ENCODE measurements at regions not wholly inside any gene's neighbourhood (a gene's known extent, or its start where the extent isn't known, plus 50 kb on each side); places are given as distances from the start of the nearest gene placed in this dataset.

GRCh38 chr18:60319129-60319528 is 53.4 kb downstream of the MC4R start:
- no peak for TF ChIP-seq CTCF (IDR thresholded peaks at IDR 0.05)
- Histone ChIP-seq H3K36me3 (ENCODE audit: low read depth, missing control alignments) (no peaks in the 10 kb centered on the region), H3K4me1 (no peaks in the 10 kb centered on the region), H3K9me3 (no peaks in the 10 kb centered on the region), H3K4me3 (no peak overlapping the region), H3K27me3 (no peaks in the 10 kb centered on the region), H3K27ac (no peak overlapping the region)
- no peak for DNase-seq
- intact Hi-C loops (cut with DNase I; ENCODE audit: low total_unique reads): no loop called here

DNA sequence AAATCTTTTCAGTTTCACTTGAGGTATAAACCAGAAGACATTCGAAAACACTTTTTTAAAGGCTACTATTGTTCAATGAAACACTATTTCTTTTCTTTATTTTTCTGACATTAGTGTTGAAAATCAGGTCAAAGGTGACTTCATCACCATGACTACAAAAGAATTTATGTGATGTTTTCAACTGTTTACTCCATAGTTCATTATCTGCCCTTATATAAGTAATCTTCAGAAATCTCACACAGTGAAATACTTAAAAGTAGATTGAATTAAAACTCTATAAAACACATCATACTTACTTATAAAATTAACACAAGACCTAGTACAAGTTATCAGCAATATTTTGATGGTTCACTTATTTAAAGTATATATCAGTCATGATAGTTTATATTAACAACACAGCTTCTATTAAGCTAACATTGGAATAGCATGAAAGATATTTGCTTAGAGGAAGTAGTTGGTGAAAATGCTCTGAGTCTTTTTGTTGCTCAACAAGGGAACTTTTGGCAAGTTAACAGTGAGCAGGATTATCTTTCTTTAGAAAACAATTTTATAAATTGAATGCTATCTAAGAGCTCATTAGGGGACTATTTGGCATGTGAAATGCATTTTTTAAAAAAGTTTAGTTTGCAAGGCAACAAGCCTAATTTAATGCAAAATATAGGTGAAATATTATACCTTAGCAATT is 60.8 kb downstream of the MC4R start:
- H3K36me3 ChIP-seq (ENCODE audit: low read depth, missing control alignments): no peaks in the 10 kb centered on the region
- H3K4me1 ChIP-seq: no peaks in the 10 kb centered on the region
- H3K27me3 ChIP-seq: no peaks in the 10 kb centered on the region
- H3K9me3 ChIP-seq: no peaks in the 10 kb centered on the region
- DNase-seq: no peak
- intact Hi-C loops (cut with DNase I; ENCODE audit: low total_unique reads): no loop called here
- no peak overlapping the region for H3K4me3 ChIP-seq
- TF ChIP-seq POLR2A (IDR thresholded peaks at IDR 0.05) (no peak), CTCF (IDR thresholded peaks at IDR 0.05) (no peak)
- H3K27ac ChIP-seq: no peak overlapping the region
- WGBS, 2 donors: 70 to 82% methylated on average over 1 of the region's 1 CpG

DNA sequence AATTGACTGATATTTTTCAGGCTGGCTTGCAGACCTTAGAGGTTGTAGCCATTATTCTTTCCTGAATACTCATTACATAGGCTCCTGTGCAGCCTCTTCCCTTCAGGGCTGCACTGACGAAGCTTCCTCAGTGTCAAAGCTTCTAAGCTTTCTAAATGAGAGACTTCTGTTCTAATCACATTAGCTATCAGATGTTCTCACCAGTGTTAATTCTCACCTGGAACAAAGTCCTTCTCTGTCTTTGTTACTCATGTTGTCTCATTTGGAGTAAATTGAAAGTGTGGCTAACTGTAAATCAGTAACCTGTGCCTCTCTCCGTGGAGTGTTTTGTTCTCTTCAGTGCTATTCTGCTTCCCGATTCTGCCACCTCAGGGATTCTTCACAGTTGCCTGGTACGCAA is 76.9 kb downstream of the MC4R start:
- H3K4me3 ChIP-seq: no peak overlapping the region
- intact Hi-C loops (cut with DNase I; ENCODE audit: low total_unique reads): no loop called here
- WGBS, 2 donors: 78% methylated on average over 4 of the region's 4 CpGs
- no peaks in the 10 kb centered on the region for H3K27me3 ChIP-seq
- no peaks in the 10 kb centered on the region for H3K36me3 ChIP-seq (ENCODE audit: low read depth, missing control alignments)
- H3K4me1 ChIP-seq: no peaks in the 10 kb centered on the region
- H3K9me3 ChIP-seq: no peaks in the 10 kb centered on the region
- TF ChIP-seq CTCF (IDR thresholded peaks at IDR 0.05): no peak
- TF ChIP-seq POLR2A (IDR thresholded peaks at IDR 0.05): no peak
- no peak overlapping the region for H3K27ac ChIP-seq
- DNase-seq: no peak

DNA sequence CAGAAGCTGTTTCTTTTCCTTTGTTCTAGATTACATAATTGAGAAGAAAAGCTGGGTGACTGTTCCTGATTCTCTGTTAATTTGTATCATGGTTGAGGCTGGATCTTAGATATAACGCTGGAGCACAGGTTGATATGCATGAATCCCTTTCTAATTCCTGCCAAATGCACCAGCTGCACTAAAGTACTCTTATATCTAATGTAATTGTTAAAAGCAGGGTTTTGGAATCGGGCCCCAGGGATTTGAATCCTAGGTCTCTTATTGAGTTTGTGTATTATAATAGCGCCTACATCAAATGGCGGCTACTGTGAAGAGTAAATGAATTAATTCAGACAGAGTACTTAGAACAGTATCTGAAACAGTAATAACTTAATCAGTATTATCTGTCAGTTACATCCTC is 80.4 kb downstream of the MC4R start:
- Histone ChIP-seq H3K4me3 (no peak overlapping the region), H3K27me3 (no peaks in the 10 kb centered on the region), H3K9me3 (no peaks in the 10 kb centered on the region), H3K27ac (no peak overlapping the region), H3K36me3 (ENCODE audit: low read depth, missing control alignments) (no peaks in the 10 kb centered on the region), H3K4me1 (no peaks in the 10 kb centered on the region)
- no peak for TF ChIP-seq CTCF (IDR thresholded peaks at IDR 0.05)
- no peak for TF ChIP-seq POLR2A (IDR thresholded peaks at IDR 0.05)
- WGBS, 2 donors: 85 to 90% methylated on average over 4 of the region's 4 CpGs
- intact Hi-C loops (cut with DNase I; ENCODE audit: low total_unique reads): no loop called here
- DNase-seq: no peak

- intact Hi-C loops (cut with DNase I; ENCODE audit: low total_unique reads): no loop called here
- Histone ChIP-seq H3K9me3 (no peaks in the 10 kb centered on the region), H3K36me3 (ENCODE audit: low read depth, missing control alignments) (no peaks in the 10 kb centered on the region), H3K4me3 (no peak overlapping the region), H3K27me3 (no peaks in the 10 kb centered on the region), H3K27ac (no peak overlapping the region), H3K4me1 (no peaks in the 10 kb centered on the region)
- no peak for TF ChIP-seq POLR2A (IDR thresholded peaks at IDR 0.05)
- TF ChIP-seq CTCF (IDR thresholded peaks at IDR 0.05): no peak
- DNase-seq: no peak
- 73 to 78% methylated on average over 1 of the region's 1 CpG for WGBS, 2 donors
These were observed 93.2 kb downstream of the MC4R start for GRCh38 chr18:60279391-60279790.

All from testis (tissue), 2 donors.